ENCODE measurements at regions not wholly inside any gene's neighbourhood (a gene's known extent, or its start where the extent isn't known, plus 50 kb on each side); places are given as distances from the start of the nearest gene placed in this dataset.

GRCh38 chr4:63440236-63440635, 969.0 kb downstream of the TECRL start:
- no peak for DNase-seq
- H3F3A ChIP-seq (ENCODE audit: insufficient read depth, low read length), result no peaks in the 10 kb centered on the region
- H3K9me2 ChIP-seq (replicated peaks; ENCODE audit: insufficient read depth, low read length), result no peaks in the 10 kb centered on the region
- no peak overlapping the region for H3K27ac ChIP-seq (ENCODE audit: low read length)
- H2AFZ ChIP-seq (ENCODE audit: low read length), result no peak overlapping the region
- H3K4me2 ChIP-seq (ENCODE audit: low read depth, low read length), result no peak overlapping the region
- no peaks in the 10 kb centered on the region for H3K36me3 ChIP-seq (replicated peaks; ENCODE audit: insufficient read depth, low read length)
- no peak overlapping the region for H3K4me3 ChIP-seq (ENCODE audit: low read length)
- no peaks in the 10 kb centered on the region for H3K9me3 ChIP-seq (replicated peaks; ENCODE audit: insufficient read depth, low read length)
- no peaks in the 10 kb centered on the region for H3K79me2 ChIP-seq (ENCODE audit: low read length)
- H4K20me1 ChIP-seq (ENCODE audit: insufficient read depth, low read length), result no peaks in the 10 kb centered on the region
- H3K9ac ChIP-seq (ENCODE audit: low read length), result no peak overlapping the region
- H3K27me3 ChIP-seq (replicated peaks; ENCODE audit: insufficient read depth, low read length), result no peaks in the 10 kb centered on the region
- no peak for TF ChIP-seq CTCF (IDR thresholded peaks at IDR 0.05; ENCODE audit: low read length)
- no peak for TF ChIP-seq EZH2 (optimal IDR thresholded peaks at IDR 0.05; ENCODE audit: low read depth, low read length)
- TF ChIP-seq EZH2phosphoT487 (IDR thresholded peaks at IDR 0.05; ENCODE audit: low read length), result no peak
- 0 out of 2 replicates have a peak, but pooled peaks cover 7% of the 10 kb centered on the region for H3K4me1 ChIP-seq (ENCODE audit: low read length)

- Histone ChIP-seq H3F3A (ENCODE audit: insufficient read depth, low read length) (no peaks in the 10 kb centered on the region), H3K79me2 (ENCODE audit: low read length) (no peaks in the 10 kb centered on the region), H3K27ac (ENCODE audit: low read length) (no peak overlapping the region), H3K4me2 (ENCODE audit: low read depth, low read length) (no peak overlapping the region), H3K27me3 (replicated peaks; ENCODE audit: insufficient read depth, low read length) (no peaks in the 10 kb centered on the region), H2AFZ (ENCODE audit: low read length) (no peak overlapping the region), H3K9ac (ENCODE audit: low read length) (no peak overlapping the region), H3K9me2 (replicated peaks; ENCODE audit: insufficient read depth, low read length) (no peaks in the 10 kb centered on the region), H3K4me1 (ENCODE audit: low read length) (no peaks in the 10 kb centered on the region), H3K9me3 (replicated peaks; ENCODE audit: insufficient read depth, low read length) (no peaks in the 10 kb centered on the region), H3K4me3 (ENCODE audit: low read length) (no peak overlapping the region), H3K36me3 (replicated peaks; ENCODE audit: insufficient read depth, low read length) (no peaks in the 10 kb centered on the region), H4K20me1 (ENCODE audit: insufficient read depth, low read length) (no peaks in the 10 kb centered on the region)
- DNase-seq, result no peak
- no peak for TF ChIP-seq EZH2 (optimal IDR thresholded peaks at IDR 0.05; ENCODE audit: low read depth, low read length)
- no peak for TF ChIP-seq CTCF (IDR thresholded peaks at IDR 0.05; ENCODE audit: low read length)
- no peak for TF ChIP-seq EZH2phosphoT487 (IDR thresholded peaks at IDR 0.05; ENCODE audit: low read length)
These were observed 979.1 kb downstream of the TECRL start for GRCh38 chr4:63430105-63430504.

GRCh38 chr4:63396269-63396668, 1013.0 kb downstream of the TECRL start:
- TF ChIP-seq CTCF (IDR thresholded peaks at IDR 0.05; ENCODE audit: low read length), result no peak
- TF ChIP-seq EZH2phosphoT487 (IDR thresholded peaks at IDR 0.05; ENCODE audit: low read length), result no peak
- TF ChIP-seq EZH2 (optimal IDR thresholded peaks at IDR 0.05; ENCODE audit: low read depth, low read length), result no peak
- H3K4me1 ChIP-seq (ENCODE audit: low read length), result no peaks in the 10 kb centered on the region
- no peaks in the 10 kb centered on the region for H3F3A ChIP-seq (ENCODE audit: insufficient read depth, low read length)
- H3K79me2 ChIP-seq (ENCODE audit: low read length), result no peaks in the 10 kb centered on the region
- H3K9ac ChIP-seq (ENCODE audit: low read length), result no peak overlapping the region
- H4K20me1 ChIP-seq (ENCODE audit: insufficient read depth, low read length), result no peaks in the 10 kb centered on the region
- no peak for DNase-seq
- no peaks in the 10 kb centered on the region for H3K9me2 ChIP-seq (replicated peaks; ENCODE audit: insufficient read depth, low read length)
- H3K4me2 ChIP-seq (ENCODE audit: low read depth, low read length), result no peak overlapping the region
- no peaks in the 10 kb centered on the region for H3K27me3 ChIP-seq (replicated peaks; ENCODE audit: insufficient read depth, low read length)
- no peak overlapping the region for H2AFZ ChIP-seq (ENCODE audit: low read length)
- H3K9me3 ChIP-seq (replicated peaks; ENCODE audit: insufficient read depth, low read length), result no peaks in the 10 kb centered on the region
- no peak overlapping the region for H3K4me3 ChIP-seq (ENCODE audit: low read length)
- no peaks in the 10 kb centered on the region for H3K36me3 ChIP-seq (replicated peaks; ENCODE audit: insufficient read depth, low read length)
- no peak overlapping the region for H3K27ac ChIP-seq (ENCODE audit: low read length)
